ENCODE measurements at regions not wholly inside any gene's neighbourhood (a gene's known extent, or its start where the extent isn't known, plus 50 kb on each side); places are given as distances from the start of the nearest gene placed in this dataset.
A peak's percentile ranks its signal among the peaks of the same experiment; 100 is the strongest.
"Not testable (repeated sequence)": the region's sequence is repeated elsewhere in the genome, so short reads cannot be mapped to it uniquely, and the experiment has no call there.

DNA sequence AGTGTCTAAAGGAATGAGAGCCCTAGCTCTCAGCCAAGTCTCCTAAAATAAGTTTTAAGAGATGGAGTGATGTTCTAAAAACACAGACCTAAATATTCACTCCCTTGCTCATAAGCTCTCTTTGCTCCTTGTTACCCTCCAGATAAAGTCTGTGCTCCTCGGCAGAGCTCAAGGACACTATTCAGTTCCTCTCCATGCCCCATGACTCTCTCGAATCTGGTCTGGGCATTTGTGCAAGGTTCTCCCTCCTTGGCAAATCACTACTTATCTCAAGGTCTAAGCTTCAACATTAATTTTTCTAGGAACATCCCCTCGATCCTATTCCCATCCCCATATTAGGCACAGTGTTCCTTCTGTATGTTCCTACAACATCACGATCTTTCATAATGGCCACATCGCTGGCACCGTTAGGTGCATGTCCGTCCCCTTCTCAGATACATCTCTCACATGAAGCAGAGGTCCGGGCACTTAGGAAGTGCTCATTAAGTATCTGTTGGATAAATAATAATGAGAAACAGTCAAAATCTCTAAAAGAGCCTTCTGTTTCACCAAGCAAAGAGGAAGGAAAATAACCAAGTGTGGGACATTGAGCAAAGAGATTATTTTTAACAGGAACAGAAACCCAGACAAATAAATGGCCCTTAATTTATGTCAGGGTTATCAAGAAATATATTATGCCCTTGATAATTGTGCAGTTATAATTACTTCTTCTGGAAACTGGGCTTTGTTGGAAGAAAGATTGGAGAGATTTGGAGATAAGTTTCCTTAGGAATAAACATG, 85.9 kb upstream of the HTR4 start:
- H3K27me3 ChIP-seq, result no peaks in the 10 kb centered on the region
- DNase-seq, result no peak
- no peaks in the 10 kb centered on the region for H3K36me3 ChIP-seq
- TF ChIP-seq, protein P1, sequence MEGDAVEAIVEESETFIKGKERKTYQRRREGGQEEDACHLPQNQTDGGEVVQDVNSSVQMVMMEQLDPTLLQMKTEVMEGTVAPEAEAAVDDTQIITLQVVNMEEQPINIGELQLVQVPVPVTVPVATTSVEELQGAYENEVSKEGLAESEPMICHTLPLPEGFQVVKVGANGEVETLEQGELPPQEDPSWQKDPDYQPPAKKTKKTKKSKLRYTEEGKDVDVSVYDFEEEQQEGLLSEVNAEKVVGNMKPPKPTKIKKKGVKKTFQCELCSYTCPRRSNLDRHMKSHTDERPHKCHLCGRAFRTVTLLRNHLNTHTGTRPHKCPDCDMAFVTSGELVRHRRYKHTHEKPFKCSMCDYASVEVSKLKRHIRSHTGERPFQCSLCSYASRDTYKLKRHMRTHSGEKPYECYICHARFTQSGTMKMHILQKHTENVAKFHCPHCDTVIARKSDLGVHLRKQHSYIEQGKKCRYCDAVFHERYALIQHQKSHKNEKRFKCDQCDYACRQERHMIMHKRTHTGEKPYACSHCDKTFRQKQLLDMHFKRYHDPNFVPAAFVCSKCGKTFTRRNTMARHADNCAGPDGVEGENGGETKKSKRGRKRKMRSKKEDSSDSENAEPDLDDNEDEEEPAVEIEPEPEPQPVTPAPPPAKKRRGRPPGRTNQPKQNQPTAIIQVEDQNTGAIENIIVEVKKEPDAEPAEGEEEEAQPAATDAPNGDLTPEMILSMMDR (IDR thresholded peaks at IDR 0.05; ENCODE audit: low read depth, low read length), result no peak
- no peak overlapping the region for H3K4me3 ChIP-seq (ENCODE audit: low read depth, low read length)
- H3K4me1 ChIP-seq, result no peaks in the 10 kb centered on the region; the same call in 1 of the 2 replicates
- H3K9me3 ChIP-seq, result no peaks in the 10 kb centered on the region

DNA sequence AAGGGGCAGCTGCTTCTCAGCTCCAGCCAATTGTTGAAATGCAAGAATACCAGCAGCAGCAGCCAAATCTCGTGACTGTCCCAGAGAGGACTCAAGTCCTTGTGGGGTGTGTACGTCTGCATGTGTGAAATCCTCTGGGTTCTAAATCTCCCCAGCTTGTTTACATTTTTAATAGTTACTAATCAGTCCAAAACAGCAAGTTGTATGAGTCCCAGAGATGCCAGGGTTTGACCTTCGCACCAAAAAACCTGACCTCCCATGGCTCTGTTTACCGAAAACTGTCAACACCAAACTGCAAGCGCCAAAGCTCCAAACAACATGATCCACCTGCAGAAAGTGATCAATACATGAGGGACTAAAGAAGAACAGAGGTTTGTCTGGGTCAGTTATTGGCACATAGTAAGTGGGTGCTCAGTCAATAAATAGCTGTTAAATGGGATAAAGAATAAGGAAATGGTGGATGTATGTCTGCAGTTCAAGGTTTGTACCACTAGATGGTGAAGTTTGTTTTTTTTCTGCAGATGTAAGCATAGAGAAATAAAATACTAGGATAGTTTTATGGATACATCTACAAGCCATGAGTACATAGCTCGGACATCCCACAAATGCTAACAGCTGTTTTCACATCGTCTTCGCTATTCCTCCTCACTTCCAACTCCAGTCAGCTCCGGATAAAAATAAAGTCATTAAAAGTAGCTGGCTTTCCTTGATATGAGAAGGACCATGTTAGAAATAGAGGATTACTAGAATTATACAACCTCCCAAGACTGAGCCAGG, 85.3 kb upstream of the ADRB2 start:
- H3K4me3 ChIP-seq (ENCODE audit: low read depth, low read length), result no peak overlapping the region
- no peaks in the 10 kb centered on the region for H3K27me3 ChIP-seq
- H3K36me3 ChIP-seq, result no peaks in the 10 kb centered on the region
- TF ChIP-seq, protein P1 (IDR thresholded peaks at IDR 0.05; ENCODE audit: low read depth, low read length), result peak; percentile 67
- no peaks in the 10 kb centered on the region for H3K9me3 ChIP-seq
- H3K4me1 ChIP-seq, result no peaks in the 10 kb centered on the region
- no peak for DNase-seq

DNA sequence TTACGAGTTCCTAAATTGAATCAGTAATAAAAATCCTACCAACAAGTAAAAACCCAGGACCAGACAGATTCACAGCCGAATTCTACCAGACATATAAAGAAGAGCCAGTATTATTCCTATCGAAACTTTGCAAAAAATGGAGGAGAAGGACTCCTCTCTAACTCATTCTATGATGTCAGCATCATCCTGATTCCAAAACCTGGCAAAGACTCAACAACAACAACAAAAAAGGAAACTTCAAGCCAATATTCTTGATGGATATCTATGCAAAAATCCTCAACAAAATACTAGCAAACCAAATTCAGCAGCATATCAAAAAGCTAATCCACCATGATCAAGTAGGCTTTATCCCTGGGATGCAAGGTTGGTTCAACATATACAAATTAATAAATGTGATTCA, 84.6 kb upstream of the ADRB2 start:
- H3K9me3 ChIP-seq; H3K4me3 ChIP-seq (ENCODE audit: low read depth, low read length); H3K36me3 ChIP-seq; H3K27me3 ChIP-seq; H3K4me1 ChIP-seq; DNase-seq: not testable (repeated sequence)

DNA sequence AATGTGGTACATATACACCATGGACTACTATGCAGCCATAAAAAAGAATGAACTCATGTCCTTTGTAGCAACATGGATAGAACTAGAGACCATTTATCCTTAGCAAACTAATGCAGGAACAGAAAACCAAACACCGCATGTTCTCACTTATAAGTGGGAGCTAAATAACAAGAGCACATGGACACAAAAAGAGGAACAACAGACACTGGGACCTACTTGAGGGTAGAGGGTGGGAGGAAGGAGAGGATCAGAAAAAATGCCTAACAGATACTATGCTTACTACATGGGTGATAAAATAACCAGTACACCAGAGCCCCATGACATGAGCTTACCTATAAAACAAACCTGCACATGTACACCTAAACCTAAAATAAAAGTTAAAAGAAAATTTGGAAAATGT, 82.0 kb upstream of the ADRB2 start:
- DNase-seq; H3K36me3 ChIP-seq; H3K4me1 ChIP-seq; H3K4me3 ChIP-seq (ENCODE audit: low read depth, low read length); H3K27me3 ChIP-seq; H3K9me3 ChIP-seq: not testable (repeated sequence)

DNA sequence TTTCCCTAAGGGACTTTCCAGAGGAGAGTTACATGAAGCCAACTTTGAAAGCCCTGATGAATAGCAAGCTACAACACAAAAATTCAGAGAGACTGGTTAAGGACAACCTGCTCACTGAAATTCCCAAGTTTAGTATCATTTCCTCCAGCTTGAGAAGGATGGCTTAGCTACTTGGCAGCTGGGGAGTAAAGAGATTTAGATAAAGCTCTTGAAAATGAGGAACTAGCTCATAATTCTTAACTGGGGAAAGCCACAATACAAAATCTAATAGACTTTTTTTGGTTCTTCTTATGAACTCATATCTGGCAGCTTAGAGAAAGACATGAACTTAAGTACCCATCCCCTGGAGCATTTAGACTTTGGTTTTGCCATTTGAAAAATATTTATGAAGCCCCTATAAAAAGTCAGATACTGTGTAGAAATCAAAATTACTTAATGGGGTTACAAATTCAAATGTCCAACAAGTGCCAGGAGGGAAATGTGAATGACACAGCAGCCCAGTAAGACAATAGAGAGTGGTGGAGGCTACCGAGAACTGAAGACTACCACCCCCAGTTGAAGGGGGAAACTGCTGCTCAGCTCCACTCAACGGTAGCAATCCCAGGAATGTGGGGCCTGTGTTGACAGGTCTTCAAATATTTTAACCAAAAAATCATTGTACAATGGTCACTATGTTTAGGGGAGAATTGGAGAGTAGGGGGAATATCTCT, 79.4 kb upstream of the ADRB2 start:
- no peaks in the 10 kb centered on the region for H3K36me3 ChIP-seq
- no peaks in the 10 kb centered on the region for H3K9me3 ChIP-seq
- TF ChIP-seq, protein P1 (IDR thresholded peaks at IDR 0.05; ENCODE audit: low read depth, low read length), result no peak
- H3K4me3 ChIP-seq (ENCODE audit: low read depth, low read length), result no peak overlapping the region
- H3K4me1 ChIP-seq, result no peaks in the 10 kb centered on the region
- H3K27me3 ChIP-seq, result no peaks in the 10 kb centered on the region
- no peak for DNase-seq

DNA sequence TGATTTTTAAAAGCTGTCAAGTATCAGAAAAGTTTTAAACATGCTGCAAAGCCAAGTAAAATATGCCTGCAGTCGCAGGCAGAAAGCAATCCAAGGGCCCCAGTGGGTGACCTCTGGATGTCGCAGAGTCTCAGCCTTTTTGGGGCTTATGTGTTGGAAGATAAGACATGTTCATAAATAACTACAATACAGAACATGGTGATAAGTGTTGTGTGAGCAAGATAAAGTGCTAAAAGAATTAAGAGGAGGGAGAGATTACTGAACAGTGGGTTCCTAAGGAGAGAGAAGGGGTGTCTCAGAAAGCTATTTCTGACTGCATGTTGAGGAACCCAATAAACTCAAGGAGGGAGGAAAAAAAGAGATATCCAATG, 78.9 kb upstream of the ADRB2 start:
- Histone ChIP-seq H3K9me3 (no peaks in the 10 kb centered on the region), H3K36me3 (no peaks in the 10 kb centered on the region), H3K27me3 (no peaks in the 10 kb centered on the region), H3K4me1 (no peaks in the 10 kb centered on the region), H3K4me3 (ENCODE audit: low read depth, low read length) (no peak overlapping the region)
- TF ChIP-seq, protein P1 (IDR thresholded peaks at IDR 0.05; ENCODE audit: low read depth, low read length), result no peak
- no peak for DNase-seq
